H9 (cell line): ENCODE measurements at regions not wholly inside any gene's neighbourhood (a gene's known extent, or its start where the extent isn't known, plus 50 kb on each side); places are given as distances from the start of the nearest gene placed in this dataset.

ENCODE experiments used
- DNase-seq: peaks from one replicate; pipeline ENCODE4 v3.0.0-alpha.2; 2017
- H2AFZ ChIP-seq: one replicate; pipeline ENCODE4 v1.6.1; 2013; ENCODE audit warnings: mild to moderate bottlenecking, low read length, control low read depth, moderate library complexity
- H2AK5ac ChIP-seq: 2 replicates; pipeline ENCODE4 v1.6.1; 2013; ENCODE audit warnings: low read length, control low read depth, mixed read lengths; ENCODE audit not compliant: insufficient read length
- H2BK120ac ChIP-seq: one replicate; pipeline ENCODE4 v1.6.1; 2013; ENCODE audit warnings: low read depth, mild to moderate bottlenecking, low read length, control low read depth, inconsistent platforms; ENCODE audit not compliant: poor library complexity, severe bottlenecking
- H2BK12ac ChIP-seq: 2 replicates; pipeline ENCODE4 v1.6.1; 2013; ENCODE audit warnings: low read length, control low read depth, mixed read lengths, low read depth; ENCODE audit not compliant: insufficient read length
- H2BK15ac ChIP-seq: 2 replicates; pipeline ENCODE4 v1.6.1; 2013; ENCODE audit warnings: low read depth, low read length, control low read depth
- H2BK20ac ChIP-seq: one replicate; pipeline ENCODE4 v1.6.1; 2013; ENCODE audit warnings: low read depth, mild to moderate bottlenecking, low read length, control low read depth, inconsistent platforms; ENCODE audit not compliant: poor library complexity, severe bottlenecking
- H2BK5ac ChIP-seq: 2 replicates; pipeline ENCODE4 v1.6.1; 2013; ENCODE audit warnings: low read length, control low read depth, mixed read lengths; ENCODE audit not compliant: insufficient read length
- H3K14ac ChIP-seq: 2 replicates; pipeline ENCODE4 v1.6.1; 2013; ENCODE audit warnings: low read length, control low read depth; ENCODE audit not compliant: insufficient read depth
- H3K18ac ChIP-seq: 2 replicates; pipeline ENCODE4 v1.6.1; 2013; ENCODE audit warnings: low read depth, mild to moderate bottlenecking, mixed read lengths, low read length, control low read depth; ENCODE audit not compliant: insufficient read length
- H3K23ac ChIP-seq: 2 replicates; pipeline ENCODE4 v1.6.1; 2013; ENCODE audit warnings: low read length, control low read depth, mixed read lengths, low read depth; ENCODE audit not compliant: insufficient read length
- H3K23me2 ChIP-seq: 2 replicates; pipeline ENCODE4 v1.6.1; 2013; ENCODE audit warnings: low read depth, mild to moderate bottlenecking, mixed read lengths, low read length, control low read depth; ENCODE audit not compliant: insufficient read length, poor library complexity, severe bottlenecking
- H3K27ac ChIP-seq: 2 replicates; pipeline ENCODE4 v1.5.1; 2013; ENCODE audit warnings: low read length, control low read depth, mixed read lengths, low read depth; ENCODE audit not compliant: insufficient read length
- H3K27me3 ChIP-seq: 2 replicates; pipeline ENCODE4 v1.6.1; 2013; ENCODE audit warnings: low read length, control low read depth, inconsistent platforms; ENCODE audit not compliant: insufficient read depth
- H3K4ac ChIP-seq: 2 replicates; pipeline ENCODE4 v1.6.1; 2013; ENCODE audit warnings: low read depth, mild to moderate bottlenecking, control low read depth, inconsistent platforms, low read length, moderate library complexity
- H3K4me1 ChIP-seq: 2 replicates; pipeline ENCODE4 v1.6.1; 2013; ENCODE audit warnings: low read length, control low read depth, inconsistent platforms; ENCODE audit not compliant: insufficient read depth
- H3K4me2 ChIP-seq: 2 replicates; pipeline ENCODE4 v1.6.1; 2013; ENCODE audit warnings: low read length, control low read depth, mixed read lengths; ENCODE audit not compliant: insufficient read length, insufficient read depth
- H3K56ac ChIP-seq: 2 replicates; pipeline ENCODE4 v1.6.1; 2013; ENCODE audit warnings: low read depth, mild to moderate bottlenecking, mixed read lengths, low read length, control low read depth; ENCODE audit not compliant: insufficient read length
- H3K79me1 ChIP-seq: 2 replicates; pipeline ENCODE4 v1.6.1; 2013; ENCODE audit warnings: low read depth, mild to moderate bottlenecking, moderate library complexity, low read length, control low read depth, inconsistent platforms; ENCODE audit not compliant: insufficient read depth, poor library complexity, severe bottlenecking
- H3K79me2 ChIP-seq: 2 replicates; pipeline ENCODE4 v1.6.1; 2013; ENCODE audit warnings: low read length, control low read depth, inconsistent platforms; ENCODE audit not compliant: insufficient read depth
- H3K9ac ChIP-seq: 2 replicates; pipeline ENCODE4 v1.6.1; 2013; ENCODE audit warnings: low read length, control low read depth, mixed read lengths; ENCODE audit not compliant: insufficient read length; ENCODE audit errors: extremely low read depth
- H3K9me3 ChIP-seq: one replicate; pipeline ENCODE4 v1.6.1; 2013; ENCODE audit warnings: low read depth, low read length, inconsistent platforms; ENCODE audit not compliant: control insufficient read depth
- H3T11ph ChIP-seq: one replicate; pipeline ENCODE4 v1.6.1; 2013; ENCODE audit warnings: mild to moderate bottlenecking, low read length, control low read depth, inconsistent platforms
- H4K20me1 ChIP-seq: one replicate; pipeline ENCODE4 v1.6.1; 2013; ENCODE audit not compliant: control insufficient read depth, insufficient read length, insufficient read depth
- H4K5ac ChIP-seq: 2 replicates; pipeline ENCODE4 v1.6.1; 2013; ENCODE audit warnings: low read depth, mild to moderate bottlenecking, mixed read lengths, low read length, control low read depth; ENCODE audit not compliant: insufficient read length
- H4K8ac ChIP-seq: replicated peaks from 2 replicates; pipeline ENCODE4 v1.6.1; 2013; ENCODE audit warnings: low read length, control low read depth, mixed read lengths, low read depth; ENCODE audit not compliant: insufficient read length
- H4K91ac ChIP-seq: 2 replicates; pipeline ENCODE4 v1.6.1; 2013; ENCODE audit warnings: low read depth, mild to moderate bottlenecking, moderate library complexity, mixed read lengths, low read length, control low read depth; ENCODE audit not compliant: insufficient read length
- H3K27ac Mint-ChIP-seq, 3 experiments: 2 replicates in 2 of 3; 3 replicates in 1 of 3; pipeline ENCODE4 v1.8.0; 2020 to 2021; ENCODE audit warnings: mixed read lengths in 3 of 3, mild to moderate bottlenecking in 1 of 3, moderate library complexity in 1 of 3
- H3K27me3 Mint-ChIP-seq: 2 replicates; pipeline ENCODE4 v1.8.0; 2021; ENCODE audit warnings: low read depth, mild to moderate bottlenecking, moderate library complexity, mixed read lengths
- H3K36me3 Mint-ChIP-seq, 3 experiments: 2 replicates in 2 of 3; 3 replicates in 1 of 3; pipeline ENCODE4 v1.8.0; 2020 to 2021; ENCODE audit warnings: low read depth in 3 of 3, mixed read lengths in 3 of 3; ENCODE audit not compliant: insufficient read depth in 1 of 3
- H3K4me1 Mint-ChIP-seq, 2 experiments: 2 replicates each; pipeline ENCODE4 v1.8.0; 2020; ENCODE audit warnings: mixed read lengths in 2 of 2
- H3K4me3 Mint-ChIP-seq, 2 experiments: 2 replicates in 1 of 2; 3 replicates in 1 of 2; pipeline ENCODE4 v1.8.0; 2020 to 2021; ENCODE audit warnings: mild to moderate bottlenecking in 2 of 2, mixed read lengths in 2 of 2, moderate library complexity in 1 of 2
- H3K9me3 Mint-ChIP-seq, 2 experiments: 2 replicates in 1 of 2; 3 replicates in 1 of 2; pipeline ENCODE4 v1.8.0; 2020; ENCODE audit warnings: mild to moderate bottlenecking in 2 of 2, mixed read lengths in 2 of 2, moderate library complexity in 1 of 2
- WGBS: extraction: QIAGEN DNeasy Blood & Tissue Kit; methylation state at CpG from one replicate; pipeline ENCODE4 v1.1.7; 2013; ENCODE audit warnings: missing lambda C conversion rate, low lambda C conversion rate, mixed read lengths; ENCODE audit not compliant: insufficient read length; ENCODE audit errors: extremely low coverage; 5-methylcytosine and 5-hydroxymethylcytosine counted together
- TF ChIP-seq, protein P1 (sequence below): fragments of 200-600 bp; sonication (generic); conservative IDR thresholded peaks from 3 replicates; pipeline ENCODE4 v1.8.0; 2021; ENCODE audit warnings: antibody characterized with exemption, mild to moderate bottlenecking

DNA sequence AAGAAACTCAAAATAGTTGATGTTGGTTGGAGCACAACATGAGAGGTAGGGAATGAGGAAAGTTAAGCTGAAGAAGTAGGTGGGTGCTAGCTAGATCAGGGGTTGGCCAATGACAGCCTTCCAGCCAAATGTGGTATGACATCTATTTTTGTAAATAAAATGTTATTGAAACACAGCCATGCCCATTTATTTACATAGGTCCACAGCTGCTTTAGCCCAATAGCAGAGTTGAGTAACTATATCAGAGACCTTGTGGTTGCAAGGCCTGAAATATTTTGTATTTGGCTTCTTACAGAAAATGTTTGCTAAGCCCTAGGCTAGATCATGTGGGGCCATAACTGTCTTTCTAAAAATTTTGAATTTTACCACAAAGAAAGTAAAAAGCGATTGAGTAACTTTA is 234.9 kb upstream of the CTSO start:
- no peak for DNase-seq
- Histone ChIP-seq H3K79me1 (no peaks in the 10 kb centered on the region), H3K56ac (no peak overlapping the region), H3K79me2 (no peaks in the 10 kb centered on the region), H4K91ac (no peak overlapping the region), H2AFZ (no peak overlapping the region), H3K27me3 (no peaks in the 10 kb centered on the region), H4K20me1 (no peaks in the 10 kb centered on the region), H3K4ac (no peak overlapping the region), H3K9me3 (no peaks in the 10 kb centered on the region), H2BK5ac (no peak overlapping the region), H3K23ac (no peak overlapping the region), H3K4me2 (no peak overlapping the region), H2BK20ac (no peak overlapping the region), H4K5ac (no peak overlapping the region), H3K14ac (no peak overlapping the region), H3K9ac (no peak overlapping the region), H2AK5ac (no peak overlapping the region), H2BK12ac (no peak overlapping the region), H4K8ac (no peak overlapping the region), H2BK120ac (no peak overlapping the region), H3K27ac (no peak overlapping the region), H2BK15ac (no peak overlapping the region), H3K23me2 (no peaks in the 10 kb centered on the region), H3K4me1 (no peaks in the 10 kb centered on the region), H3T11ph (no peak overlapping the region), H3K18ac (no peak overlapping the region)
- peaks cover 1% of the 10 kb centered on the region; the same call in 1 of the 2 replicates for H3K27me3 Mint-ChIP-seq
- H3K4me3 Mint-ChIP-seq, result no peak overlapping the region
- TF ChIP-seq, protein P1, sequence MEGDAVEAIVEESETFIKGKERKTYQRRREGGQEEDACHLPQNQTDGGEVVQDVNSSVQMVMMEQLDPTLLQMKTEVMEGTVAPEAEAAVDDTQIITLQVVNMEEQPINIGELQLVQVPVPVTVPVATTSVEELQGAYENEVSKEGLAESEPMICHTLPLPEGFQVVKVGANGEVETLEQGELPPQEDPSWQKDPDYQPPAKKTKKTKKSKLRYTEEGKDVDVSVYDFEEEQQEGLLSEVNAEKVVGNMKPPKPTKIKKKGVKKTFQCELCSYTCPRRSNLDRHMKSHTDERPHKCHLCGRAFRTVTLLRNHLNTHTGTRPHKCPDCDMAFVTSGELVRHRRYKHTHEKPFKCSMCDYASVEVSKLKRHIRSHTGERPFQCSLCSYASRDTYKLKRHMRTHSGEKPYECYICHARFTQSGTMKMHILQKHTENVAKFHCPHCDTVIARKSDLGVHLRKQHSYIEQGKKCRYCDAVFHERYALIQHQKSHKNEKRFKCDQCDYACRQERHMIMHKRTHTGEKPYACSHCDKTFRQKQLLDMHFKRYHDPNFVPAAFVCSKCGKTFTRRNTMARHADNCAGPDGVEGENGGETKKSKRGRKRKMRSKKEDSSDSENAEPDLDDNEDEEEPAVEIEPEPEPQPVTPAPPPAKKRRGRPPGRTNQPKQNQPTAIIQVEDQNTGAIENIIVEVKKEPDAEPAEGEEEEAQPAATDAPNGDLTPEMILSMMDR, result no peak
- no peak overlapping the region for H3K27ac Mint-ChIP-seq
- peaks cover 7% of the 10 kb centered on the region in 2 experiments for H3K4me1 Mint-ChIP-seq
- no CpG with 5 or more reads among the region's 1 CpG for WGBS
- H3K9me3 Mint-ChIP-seq, result no peaks in the 10 kb centered on the region
- H3K36me3 Mint-ChIP-seq, result no peaks in the 10 kb centered on the region
